Progenitor cell of endocrine pancreas (in vitro differentiated cells): ENCODE measurements at regions not wholly inside any gene's neighbourhood (a gene's known extent, or its start where the extent isn't known, plus 50 kb on each side); places are given as distances from the start of the nearest gene placed in this dataset.

Experiments used
- DNase-seq: peaks from one replicate; pipeline ENCODE4 v3.0.0; 2021; ENCODE audit warnings: low spot score; ENCODE audit not compliant: unreplicated experiment
- H3K27ac Mint-ChIP-seq: 2 replicates; pipeline ENCODE4 v1.8.0; 2021; ENCODE audit warnings: mild to moderate bottlenecking, moderate library complexity, mixed read lengths
- H3K27me3 Mint-ChIP-seq: 2 replicates; pipeline ENCODE4 v1.8.0; 2021; ENCODE audit warnings: mixed read lengths
- H3K36me3 Mint-ChIP-seq: 2 replicates; pipeline ENCODE4 v1.8.0; 2022; ENCODE audit warnings: mixed read lengths; ENCODE audit not compliant: insufficient read depth
- H3K4me1 Mint-ChIP-seq: 2 replicates; pipeline ENCODE4 v1.8.0; 2021; ENCODE audit warnings: low read depth, mixed read lengths
- H3K4me3 Mint-ChIP-seq: 2 replicates; pipeline ENCODE4 v1.8.0; 2021; ENCODE audit warnings: low read depth, mild to moderate bottlenecking, moderate library complexity, mixed read lengths
- H3K9me3 Mint-ChIP-seq: 2 replicates; pipeline ENCODE4 v1.8.0; 2021; ENCODE audit warnings: low read depth, mixed read lengths
- TF ChIP-seq, protein P1 (sequence below): fragments of 200-600 bp; sonication (generic); IDR thresholded peaks from one replicate; pipeline ENCODE4 v1.5.0; 2021; ENCODE audit warnings: antibody characterized with exemption, mild to moderate bottlenecking; ENCODE audit not compliant: unreplicated experiment

DNA sequence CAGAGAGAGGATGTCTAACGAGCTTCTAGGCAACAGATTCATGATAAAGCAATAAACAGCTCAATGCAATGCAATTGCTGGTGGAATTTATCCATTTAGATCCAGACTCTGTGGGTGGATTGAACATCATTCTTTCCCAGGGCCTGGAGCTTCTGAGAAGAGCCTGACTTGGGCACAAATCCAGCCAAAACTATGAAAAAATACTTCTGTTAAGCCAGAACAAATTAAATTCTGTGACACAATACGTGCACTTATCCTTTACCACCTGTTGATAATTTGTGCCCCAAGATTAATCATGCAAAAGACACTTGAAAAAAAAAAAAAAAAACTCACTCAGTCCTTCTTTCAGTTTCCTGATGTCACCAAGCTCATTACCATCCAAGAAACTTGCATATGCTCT lies 446.0 kb upstream of the DCN start:
- H3K27me3 Mint-ChIP-seq: no peaks in the 10 kb centered on the region
- DNase-seq: no peak

GRCh38 chr12:91627225-91627624 lies 444.6 kb upstream of the DCN start:
- H3K27ac Mint-ChIP-seq: no peak overlapping the region
- no peaks in the 10 kb centered on the region for H3K36me3 Mint-ChIP-seq
- no peaks in the 10 kb centered on the region for H3K27me3 Mint-ChIP-seq
- DNase-seq: no peak
- TF ChIP-seq, protein P1, sequence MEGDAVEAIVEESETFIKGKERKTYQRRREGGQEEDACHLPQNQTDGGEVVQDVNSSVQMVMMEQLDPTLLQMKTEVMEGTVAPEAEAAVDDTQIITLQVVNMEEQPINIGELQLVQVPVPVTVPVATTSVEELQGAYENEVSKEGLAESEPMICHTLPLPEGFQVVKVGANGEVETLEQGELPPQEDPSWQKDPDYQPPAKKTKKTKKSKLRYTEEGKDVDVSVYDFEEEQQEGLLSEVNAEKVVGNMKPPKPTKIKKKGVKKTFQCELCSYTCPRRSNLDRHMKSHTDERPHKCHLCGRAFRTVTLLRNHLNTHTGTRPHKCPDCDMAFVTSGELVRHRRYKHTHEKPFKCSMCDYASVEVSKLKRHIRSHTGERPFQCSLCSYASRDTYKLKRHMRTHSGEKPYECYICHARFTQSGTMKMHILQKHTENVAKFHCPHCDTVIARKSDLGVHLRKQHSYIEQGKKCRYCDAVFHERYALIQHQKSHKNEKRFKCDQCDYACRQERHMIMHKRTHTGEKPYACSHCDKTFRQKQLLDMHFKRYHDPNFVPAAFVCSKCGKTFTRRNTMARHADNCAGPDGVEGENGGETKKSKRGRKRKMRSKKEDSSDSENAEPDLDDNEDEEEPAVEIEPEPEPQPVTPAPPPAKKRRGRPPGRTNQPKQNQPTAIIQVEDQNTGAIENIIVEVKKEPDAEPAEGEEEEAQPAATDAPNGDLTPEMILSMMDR: no peak
- no peak overlapping the region for H3K4me3 Mint-ChIP-seq
- peaks cover 16% of the 10 kb centered on the region for H3K9me3 Mint-ChIP-seq
- peaks cover 3% of the 10 kb centered on the region for H3K4me1 Mint-ChIP-seq

More for the DNA sequence above, 446.0 kb upstream of the DCN start:
- Mint-ChIP-seq H3K27ac (no peak overlapping the region), H3K36me3 (no peaks in the 10 kb centered on the region), H3K9me3 (peaks cover 16% of the 10 kb centered on the region), H3K4me3 (no peak overlapping the region), H3K4me1 (peaks cover 3% of the 10 kb centered on the region)
- TF ChIP-seq, protein P1: no peak

DNA sequence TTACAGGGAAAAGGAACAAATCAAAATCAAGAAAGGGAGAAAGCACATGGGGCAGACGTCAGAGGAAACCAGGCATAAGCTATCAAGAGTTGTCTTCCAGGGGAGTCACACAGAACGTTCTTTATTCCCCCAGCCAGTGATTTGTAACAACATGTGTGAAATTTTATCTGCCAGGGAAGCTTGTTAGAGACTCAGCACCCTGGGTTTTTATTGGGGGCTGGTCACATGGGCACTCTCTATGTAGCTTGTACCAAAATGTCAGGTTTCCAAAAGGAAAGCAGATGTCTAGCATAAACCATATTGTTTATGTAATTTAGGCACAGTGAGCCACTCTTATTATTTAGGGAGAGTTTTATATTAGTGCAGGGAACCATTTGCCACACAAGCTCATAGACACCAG lies 440.4 kb upstream of the DCN start:
- DNase-seq: no peak
- Mint-ChIP-seq H3K4me1 (peaks cover 2% of the 10 kb centered on the region), H3K27me3 (no peaks in the 10 kb centered on the region), H3K27ac (no peak overlapping the region), H3K9me3 (peaks cover 13% of the 10 kb centered on the region), H3K36me3 (no peaks in the 10 kb centered on the region), H3K4me3 (no peak overlapping the region)
- TF ChIP-seq, protein P1: no peak

GRCh38 chr12:91622037-91622436 lies 439.4 kb upstream of the DCN start:
- Mint-ChIP-seq H3K4me1 (peaks cover 2% of the 10 kb centered on the region), H3K27ac (no peak overlapping the region), H3K27me3 (no peaks in the 10 kb centered on the region), H3K4me3 (no peak overlapping the region), H3K9me3 (peaks cover 8% of the 10 kb centered on the region), H3K36me3 (no peaks in the 10 kb centered on the region)
- DNase-seq: no peak
- TF ChIP-seq, protein P1: no peak

- no peak for DNase-seq
- TF ChIP-seq, protein P1: no peak
- H3K27me3 Mint-ChIP-seq: no peaks in the 10 kb centered on the region
- H3K27ac Mint-ChIP-seq: no peak overlapping the region
- no peaks in the 10 kb centered on the region for H3K9me3 Mint-ChIP-seq
- H3K4me1 Mint-ChIP-seq: peaks cover 2% of the 10 kb centered on the region
- no peak overlapping the region for H3K4me3 Mint-ChIP-seq
- H3K36me3 Mint-ChIP-seq: no peaks in the 10 kb centered on the region
Observed at GRCh38 chr12:91620992-91621391, 438.4 kb upstream of the DCN start.

DNA sequence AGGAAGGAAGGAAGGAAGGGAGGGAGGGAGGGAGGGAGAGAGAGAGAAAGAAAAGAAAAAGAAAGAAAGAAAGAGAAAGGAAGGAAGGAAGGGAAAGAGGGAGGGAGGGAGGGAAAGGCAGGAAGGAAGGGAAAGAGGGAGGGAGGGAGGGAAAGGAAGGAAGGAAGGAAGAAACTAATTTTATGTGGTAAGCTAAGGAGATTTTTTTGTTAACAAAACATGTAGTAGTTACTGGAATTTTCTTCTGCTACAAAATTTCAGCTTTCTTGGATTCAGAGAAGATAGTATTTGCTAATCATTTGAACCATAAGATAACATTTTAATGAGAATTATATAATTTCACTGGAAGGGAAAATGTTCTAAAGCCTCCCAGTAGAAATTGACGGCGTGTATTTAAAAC lies 437.8 kb upstream of the DCN start:
- no peaks in the 10 kb centered on the region for H3K9me3 Mint-ChIP-seq
- no peaks in the 10 kb centered on the region for H3K36me3 Mint-ChIP-seq
- H3K27ac Mint-ChIP-seq: no peak overlapping the region
- no peaks in the 10 kb centered on the region for H3K27me3 Mint-ChIP-seq
- TF ChIP-seq, protein P1: no peak
- DNase-seq: no peak
- no peak overlapping the region for H3K4me3 Mint-ChIP-seq
- peaks cover 2% of the 10 kb centered on the region for H3K4me1 Mint-ChIP-seq
